LoVo (cell line): ENCODE measurements at regions not wholly inside any gene's neighbourhood (a gene's known extent, or its start where the extent isn't known, plus 50 kb on each side); places are given as distances from the start of the nearest gene placed in this dataset.
A peak's percentile ranks its signal among the peaks of the same experiment; 100 is the strongest.

Experiments used
- DNase-seq: peaks from one replicate; pipeline ENCODE4 v3.0.0-alpha.2; 2016; ENCODE audit warnings: low spot score

GRCh38 chr1:81484284-81484683 is 316.4 kb upstream of the ADGRL2 start:
- DNase-seq, result no peak

GRCh38 chr1:81478219-81478618 is 322.5 kb upstream of the ADGRL2 start:
- no peak for DNase-seq

- DNase-seq, result no peak
These were observed 323.0 kb upstream of the ADGRL2 start for GRCh38 chr1:81477710-81478109.

GRCh38 chr1:81472387-81472786 is 328.3 kb upstream of the ADGRL2 start:
- DNase-seq, result no peak

GRCh38 chr1:81471255-81471654 is 329.5 kb upstream of the ADGRL2 start:
- DNase-seq, result no peak

- DNase-seq, result no peak
These were observed 330.5 kb upstream of the ADGRL2 start for GRCh38 chr1:81470275-81470674.

- no peak for DNase-seq
These were observed 333.4 kb upstream of the ADGRL2 start for GRCh38 chr1:81467383-81467782.

- no peak for DNase-seq
These were observed 333.8 kb upstream of the ADGRL2 start for GRCh38 chr1:81466961-81467360.

- no peak for DNase-seq
These were observed 336.5 kb upstream of the ADGRL2 start for GRCh38 chr1:81463936-81464837.

- DNase-seq, result no peak
These were observed 341.7 kb upstream of the ADGRL2 start for GRCh38 chr1:81459043-81459442.

- DNase-seq, result no peak
These were observed 342.5 kb upstream of the ADGRL2 start for GRCh38 chr1:81458186-81458585.

GRCh38 chr1:81455481-81455880 is 345.3 kb upstream of the ADGRL2 start:
- DNase-seq, result no peak

- DNase-seq, result no peak
These were observed 346.8 kb upstream of the ADGRL2 start for GRCh38 chr1:81453971-81454370.

- peak; percentile 68 for DNase-seq
These were observed 347.4 kb upstream of the ADGRL2 start for GRCh38 chr1:81453367-81453703.

GRCh38 chr1:81452693-81453366 is 347.9 kb upstream of the ADGRL2 start:
- DNase-seq, result peak; percentile 34

GRCh38 chr1:81449786-81450185 is 350.9 kb upstream of the ADGRL2 start:
- DNase-seq, result no peak

- DNase-seq, result no peak
These were observed 354.6 kb upstream of the ADGRL2 start for GRCh38 chr1:81446000-81446669.

GRCh38 chr1:81443288-81443687 is 357.4 kb upstream of the ADGRL2 start:
- DNase-seq, result no peak

GRCh38 chr1:81439046-81439823 is 361.5 kb upstream of the ADGRL2 start:
- DNase-seq, result no peak

GRCh38 chr1:81437649-81438048 is 363.1 kb upstream of the ADGRL2 start:
- no peak for DNase-seq

GRCh38 chr1:81437213-81437612 is 363.5 kb upstream of the ADGRL2 start:
- no peak for DNase-seq

- no peak for DNase-seq
These were observed 365.6 kb upstream of the ADGRL2 start for GRCh38 chr1:81435175-81435574.
